Effector CD8-positive, alpha-beta T cell (primary cell): ENCODE measurements at regions not wholly inside any gene's neighbourhood (a gene's known extent, or its start where the extent isn't known, plus 50 kb on each side); places are given as distances from the start of the nearest gene placed in this dataset.
"Not testable (repeated sequence)": the region's sequence is repeated elsewhere in the genome, so short reads cannot be mapped to it uniquely, and the experiment has no call there.

Experiments used
- DNase-seq: peaks from one replicate; lab custom pipeline; 2025; lab: John Stamatoyannopoulos, UW

- no peak for DNase-seq
Measured at GRCh38 chr18:34942276-34942675, 98.9 kb upstream of the MAPRE2 start.

GRCh38 chr18:34942975-34943374, 98.2 kb upstream of the MAPRE2 start:
- DNase-seq: no peak

DNA sequence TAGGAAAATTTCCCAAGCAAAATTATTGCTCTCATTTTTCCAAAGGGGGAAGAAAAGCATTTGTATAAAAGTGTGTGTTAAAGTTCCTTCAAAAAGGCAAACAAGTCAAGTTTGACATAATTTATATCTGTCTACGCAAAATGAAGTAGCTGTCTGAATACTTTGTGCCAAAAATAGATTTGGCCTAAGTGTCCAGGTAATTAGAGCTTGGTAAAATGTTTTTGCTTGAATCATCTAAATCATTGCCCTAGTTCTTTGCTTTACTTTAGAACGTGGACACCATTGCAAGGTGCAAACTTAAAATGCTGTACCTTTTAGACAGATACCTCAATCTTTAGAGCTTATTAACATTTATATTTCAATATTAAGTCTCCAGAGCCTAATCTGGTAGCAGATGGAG, 97.6 kb upstream of the MAPRE2 start:
- no peak for DNase-seq

GRCh38 chr18:34947711-34948125, 93.5 kb upstream of the MAPRE2 start:
- DNase-seq: no peak

GRCh38 chr18:34951625-34952379, 89.4 kb upstream of the MAPRE2 start:
- no peak for DNase-seq

- no peak for DNase-seq
Measured at GRCh38 chr18:34953212-34953611, 88.0 kb upstream of the MAPRE2 start.

DNA sequence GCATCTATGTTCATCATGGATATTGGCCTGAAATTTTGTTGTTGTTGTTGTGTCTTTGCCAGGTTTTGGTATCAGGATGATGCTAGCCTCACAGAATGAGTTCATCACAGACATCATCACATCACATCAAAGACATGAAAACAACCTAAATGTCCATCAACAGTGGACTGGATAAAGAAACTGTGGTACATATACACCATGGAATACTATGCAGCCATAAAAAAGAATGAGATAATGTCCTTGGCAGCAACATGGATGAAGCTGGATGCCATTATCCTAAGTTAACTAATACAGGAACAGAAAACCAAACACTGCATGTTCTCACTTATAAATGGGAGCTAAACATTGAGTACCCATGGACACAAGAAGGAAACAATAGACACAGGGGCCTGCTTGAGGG, 85.7 kb upstream of the MAPRE2 start:
- not testable (repeated sequence) for DNase-seq

DNA sequence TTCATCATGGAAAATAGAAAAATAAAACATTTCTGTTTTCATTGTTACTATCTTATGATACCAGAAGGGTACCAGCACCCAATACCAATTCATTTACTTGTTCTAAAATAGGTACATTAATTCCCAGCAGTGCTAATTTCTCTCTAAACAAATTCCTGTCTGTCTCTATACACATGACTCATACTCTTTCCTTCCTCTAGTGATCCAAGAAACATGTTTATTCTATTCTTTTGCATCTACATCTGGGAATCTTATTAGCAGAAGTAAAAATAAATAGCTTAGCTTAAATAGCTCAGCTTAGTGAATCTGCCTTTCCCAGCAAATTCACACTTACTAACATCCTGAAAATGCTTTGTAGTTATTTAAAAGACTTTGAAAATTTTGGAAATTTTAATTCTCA, 84.5 kb upstream of the MAPRE2 start:
- DNase-seq: no peak

DNA sequence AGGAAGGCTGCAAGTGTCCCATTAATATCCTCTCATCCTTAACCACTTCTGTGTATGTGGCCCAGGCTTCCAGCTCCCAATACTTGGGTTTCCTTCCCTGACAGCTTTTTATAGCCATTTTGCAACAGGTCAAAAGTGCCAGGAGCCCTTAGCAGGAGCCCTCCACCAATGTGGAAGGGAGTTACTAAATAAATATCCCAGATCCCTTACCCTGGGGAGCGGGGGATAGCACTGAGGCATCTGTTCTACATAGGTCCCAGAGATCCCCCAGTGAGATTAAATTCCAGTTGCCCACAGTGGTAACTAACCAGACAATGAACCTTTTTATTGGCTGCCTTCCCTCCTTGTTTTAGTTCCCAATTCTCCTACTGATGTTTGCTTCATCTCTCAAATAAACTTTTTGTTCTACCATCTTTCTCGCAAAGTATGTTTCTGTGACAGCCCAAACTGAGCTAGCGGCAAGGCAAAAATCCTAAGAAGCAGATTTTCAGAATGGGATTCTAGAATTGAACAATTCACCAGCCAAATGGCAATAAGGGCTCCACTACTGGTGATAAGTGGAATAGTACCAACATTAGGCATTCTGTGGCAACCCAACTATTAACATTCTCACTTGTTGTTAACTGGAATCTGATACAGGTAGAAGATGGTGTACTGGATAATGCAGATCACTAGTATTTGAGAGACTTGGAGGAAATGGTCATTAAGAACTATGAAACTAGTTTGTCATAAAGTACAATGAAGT, 83.9 kb upstream of the MAPRE2 start:
- DNase-seq: no peak

DNA sequence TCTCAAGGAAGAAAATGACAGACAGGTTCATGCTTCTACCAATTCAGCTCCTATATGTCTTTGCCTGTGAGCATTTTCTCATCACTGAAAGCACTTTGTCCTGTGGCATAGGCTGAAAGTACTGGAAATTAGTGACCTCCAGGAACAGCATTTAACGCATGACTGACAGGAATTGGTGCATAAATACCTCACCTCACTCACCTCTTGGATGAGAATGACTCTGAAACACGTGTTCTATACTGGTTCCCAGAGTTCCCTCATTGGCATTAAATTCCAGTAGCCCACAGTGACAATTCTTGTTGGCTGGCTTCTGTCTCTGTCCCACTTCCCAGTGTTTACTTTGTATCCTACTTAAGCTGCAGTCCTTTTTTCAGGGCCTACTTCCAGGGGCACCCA, 83.4 kb upstream of the MAPRE2 start:
- no peak for DNase-seq

DNA sequence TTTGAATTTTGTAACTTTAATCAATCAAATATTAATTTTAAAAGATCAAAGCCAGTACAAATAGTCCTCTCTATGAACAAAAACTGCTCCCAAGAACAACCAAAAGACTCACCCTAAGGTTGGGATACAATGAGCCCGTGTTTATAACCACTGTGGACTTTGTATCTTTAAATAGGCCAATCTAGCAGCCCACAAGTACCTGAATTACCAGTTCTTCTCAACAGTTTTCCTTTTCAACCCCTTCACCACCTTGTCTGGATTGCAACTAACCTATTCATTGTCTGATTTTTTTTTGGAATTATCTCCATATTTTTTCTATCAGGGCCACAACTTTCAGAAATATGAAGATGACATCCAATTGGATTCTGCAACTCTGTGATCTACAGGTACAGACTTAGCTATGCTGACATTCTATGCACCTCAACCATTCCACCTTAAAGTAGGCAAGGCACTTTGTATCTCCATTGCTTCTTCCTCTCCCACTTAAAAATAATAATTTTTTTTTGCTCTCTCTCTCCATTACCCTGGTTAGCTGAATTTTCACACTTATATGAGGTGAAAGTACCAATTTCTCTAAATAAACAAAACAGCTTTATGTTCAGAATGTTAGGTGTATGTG, 81.9 kb upstream of the MAPRE2 start:
- no peak for DNase-seq

DNA sequence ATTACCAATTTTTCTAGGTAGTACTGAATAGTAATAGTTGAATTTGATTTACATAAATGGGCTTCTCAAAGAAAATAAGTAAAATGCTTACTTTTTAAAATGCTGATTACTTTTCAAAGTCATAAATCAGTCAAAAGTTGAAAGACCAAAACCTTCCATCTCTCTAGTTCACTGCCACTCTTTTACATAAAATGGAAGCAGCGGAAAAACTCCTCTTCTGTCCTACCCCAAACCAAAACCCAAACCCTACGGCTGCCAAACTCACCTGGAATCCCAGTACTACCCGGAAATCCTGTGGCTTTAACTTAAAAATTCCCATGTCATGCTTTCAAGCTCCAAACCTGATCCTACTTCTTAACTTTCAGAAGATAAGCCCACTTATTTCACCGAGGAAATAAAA, 81.2 kb upstream of the MAPRE2 start:
- DNase-seq: no peak

- DNase-seq: no peak
Measured at GRCh38 chr18:34965108-34965507, 76.1 kb upstream of the MAPRE2 start.

GRCh38 chr18:34965566-34965965, 75.6 kb upstream of the MAPRE2 start:
- DNase-seq: no peak

- no peak for DNase-seq
Measured at GRCh38 chr18:34970106-34970505, 71.1 kb upstream of the MAPRE2 start.

DNA sequence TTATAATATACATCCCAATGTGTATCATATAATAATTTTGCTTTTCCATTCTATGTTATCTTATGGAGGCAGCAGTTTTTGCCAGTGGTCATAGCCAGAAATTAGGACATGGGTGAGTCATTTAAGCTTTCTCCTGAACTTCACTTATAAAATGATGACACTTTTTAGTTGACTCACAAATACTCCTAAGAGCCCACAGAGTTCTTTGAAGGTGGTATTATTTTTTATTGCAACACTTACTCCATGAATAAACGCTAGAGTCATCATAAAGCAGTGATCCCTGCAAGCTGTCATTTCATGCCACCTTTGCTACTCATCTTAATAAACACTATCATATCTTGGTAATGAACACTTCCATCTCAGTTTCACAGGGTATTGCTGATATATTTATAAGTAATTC, 69.9 kb upstream of the MAPRE2 start:
- no peak for DNase-seq

- no peak for DNase-seq
Measured at GRCh38 chr18:34972765-34973414, 68.3 kb upstream of the MAPRE2 start.

DNA sequence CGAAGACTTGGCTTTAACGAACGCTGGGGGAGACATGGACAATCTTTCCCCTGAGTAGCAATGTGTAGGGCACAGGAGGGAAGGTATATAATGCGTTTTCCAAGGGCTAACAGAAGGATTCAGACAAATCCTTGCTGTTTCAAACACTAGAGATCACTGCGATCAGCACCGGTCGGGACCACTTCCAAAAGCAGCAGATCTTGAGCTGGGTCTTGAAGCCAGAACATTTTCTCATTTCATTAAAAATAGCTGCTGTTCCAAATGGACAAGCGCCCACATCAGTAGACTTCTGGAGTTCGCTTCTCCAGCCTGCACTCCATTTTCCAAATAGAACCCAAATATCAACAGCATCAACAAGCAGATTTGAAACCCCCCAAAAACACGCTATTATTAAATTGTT, 65.1 kb upstream of the MAPRE2 start:
- no peak for DNase-seq

DNA sequence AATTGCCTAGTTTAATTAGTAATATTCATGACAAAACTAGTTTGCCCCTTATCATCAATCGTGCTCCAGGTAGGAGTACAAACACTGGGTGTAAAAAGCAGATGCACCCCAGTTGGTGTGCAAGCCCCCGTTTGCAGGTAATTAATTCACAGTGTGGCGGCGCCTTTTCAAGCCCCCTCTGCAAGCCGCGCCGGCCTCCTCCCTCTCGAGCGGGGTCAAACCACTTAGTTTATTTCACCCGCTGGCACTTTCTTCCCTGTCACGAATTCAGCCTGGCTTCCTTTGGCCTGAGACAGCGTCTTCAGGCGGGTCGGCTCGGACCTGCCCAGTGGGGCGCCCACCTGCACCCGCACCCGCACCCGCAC, 64.7 kb upstream of the MAPRE2 start:
- no peak for DNase-seq

- DNase-seq: peak; percentile 68
Measured at GRCh38 chr18:34976899-34977837, 64.0 kb upstream of the MAPRE2 start.

- DNase-seq: peak; percentile 6
Measured at GRCh38 chr18:34977838-34978532, 63.2 kb upstream of the MAPRE2 start.
